Keratinocyte (primary cell): ENCODE measurements at regions not wholly inside any gene's neighbourhood (a gene's known extent, or its start where the extent isn't known, plus 50 kb on each side); places are given as distances from the start of the nearest gene placed in this dataset.
"Not testable (repeated sequence)": the region's sequence is repeated elsewhere in the genome, so short reads cannot be mapped to it uniquely, and the experiment has no call there.

Experiments used
- CTCF ChIP-seq, 3 experiments: IDR thresholded peaks in 1 of 3; conservative IDR thresholded peaks in 1 of 3; optimal IDR thresholded peaks in 1 of 3; 2 replicates in 2 of 3; 3 replicates in 1 of 3; pipeline versions ENCODE3 to v1.5.1; 2011; ENCODE audit warnings: low read length in 3 of 3, mild to moderate bottlenecking in 3 of 3, moderate library complexity in 2 of 3, control low read depth in 1 of 3, inconsistent platforms in 1 of 3; ENCODE audit not compliant: insufficient read depth in 2 of 3; ENCODE audit errors: extremely low read depth in 1 of 3
- EZH2 ChIP-seq: IDR thresholded peaks from one replicate; pipeline ENCODE4 v1.6.1; 2012; ENCODE audit warnings: inconsistent platforms, mild to moderate bottlenecking, low read length, moderate library complexity

GRCh38 chr9:102486976-102487375 is 508.2 kb upstream of the CYLC2 start:
- TF ChIP-seq CTCF (optimal IDR thresholded peaks at IDR 0.05 in 1 of 3, IDR thresholded peaks at IDR 0.05 in 1 of 3, conservative IDR thresholded peaks at IDR 0.05 in 1 of 3; ENCODE audit: extremely low read depth in 1 of 3, insufficient read depth in 2 of 3, low read length in 3 of 3); EZH2: not testable (repeated sequence)
